Sigmoid colon (tissue), 6 donors: ENCODE measurements at regions not wholly inside any gene's neighbourhood (a gene's known extent, or its start where the extent isn't known, plus 50 kb on each side); places are given as distances from the start of the nearest gene placed in this dataset.

Source experiments
- DNase-seq: peaks from one replicate; pipeline ENCODE4 v3.0.0-alpha.2; 2019
- H3K27ac ChIP-seq, 4 donors: fragments of 200-600 bp; sonication (generic); one replicate each; pipeline ENCODE4 v1.5.1; 2016 to 2019; ENCODE audit warnings: mild to moderate bottlenecking in 1 of 4
- H3K27me3 ChIP-seq, 3 donors: fragments of 200-600 bp; sonication (generic); one replicate each; pipeline ENCODE4 v1.5.1; 2019; ENCODE audit warnings: mild to moderate bottlenecking in 1 of 3
- H3K36me3 ChIP-seq, 4 donors: fragments of 200-600 bp; sonication (generic); one replicate each; pipeline ENCODE4 v1.5.1; 2016 to 2019
- H3K4me1 ChIP-seq, 4 donors: fragments of 200-600 bp; sonication (generic); one replicate each; pipeline ENCODE4 v1.5.1; 2017 to 2019
- H3K4me3 ChIP-seq, 4 donors: fragments of 200-600 bp; sonication (generic); one replicate each; pipeline ENCODE4 v1.5.1; 2017 to 2019; ENCODE audit warnings: mild to moderate bottlenecking in 2 of 4, moderate library complexity in 1 of 4
- H3K9me3 ChIP-seq, 4 donors: fragments of 200-600 bp in 3 of 4; sonication (generic) in 3 of 4; one replicate each; pipeline versions ENCODE4 v1.5.1 to v1.6.1; 2013 to 2019
- EP300 ChIP-seq, 4 donors: sonication (generic); formaldehyde crosslinking; IDR thresholded peaks; one replicate each; pipeline ENCODE4 v1.6.1; 2017; ENCODE audit warnings: antibody characterized with exemption in 4 of 4
- POLR2A ChIP-seq, 2 donors: fragments of 450-650 bp; IDR thresholded peaks; one replicate each; pipeline ENCODE4 v1.6.1; 2016; ENCODE audit warnings: antibody characterized with exemption in 2 of 2, mild to moderate bottlenecking in 2 of 2, moderate library complexity in 2 of 2
- POLR2AphosphoS5 ChIP-seq, 4 donors: sonication (generic); formaldehyde crosslinking; IDR thresholded peaks; one replicate each; pipeline ENCODE4 v1.6.1; 2017; ENCODE audit warnings: antibody characterized with exemption in 4 of 4
- WGBS, 2 donors: extraction: QIAGEN DNeasy Blood & Tissue Kit; methylation state at CpG; one replicate each; pipeline ENCODE4 v1.1.7; 2013; 5-methylcytosine and 5-hydroxymethylcytosine counted together
- intact Hi-C: fragments of 100-400 bp; cut with DNase I; formaldehyde crosslinking; loops from one replicate; pipeline ENCODE4 v1.15.1; 2023
- TF ChIP-seq, protein P1 (sequence below), 4 experiments: fragments of 450-650 bp in 3 of 4; fragments of 200-600 bp in 1 of 4; IDR thresholded peaks; one replicate each; pipeline ENCODE4 v1.5.1; 2016 to 2019; ENCODE audit warnings: antibody characterized with exemption in 4 of 4, mild to moderate bottlenecking in 3 of 4, moderate library complexity in 2 of 4
- donor health status: healthy with polysubstance abuse.
- donor health status: healthy.

- no peak for DNase-seq
- 86 to 89% methylated on average over 5 of the region's 5 CpGs for WGBS, 2 donors
- H3K4me1 ChIP-seq = no peaks in the 10 kb centered on the region
- no peaks in the 10 kb centered on the region for H3K36me3 ChIP-seq
- no peak overlapping the region for H3K4me3 ChIP-seq
- H3K9me3 ChIP-seq = no peaks in the 10 kb centered on the region
- H3K27ac ChIP-seq = no peak overlapping the region
- TF ChIP-seq, protein P1, sequence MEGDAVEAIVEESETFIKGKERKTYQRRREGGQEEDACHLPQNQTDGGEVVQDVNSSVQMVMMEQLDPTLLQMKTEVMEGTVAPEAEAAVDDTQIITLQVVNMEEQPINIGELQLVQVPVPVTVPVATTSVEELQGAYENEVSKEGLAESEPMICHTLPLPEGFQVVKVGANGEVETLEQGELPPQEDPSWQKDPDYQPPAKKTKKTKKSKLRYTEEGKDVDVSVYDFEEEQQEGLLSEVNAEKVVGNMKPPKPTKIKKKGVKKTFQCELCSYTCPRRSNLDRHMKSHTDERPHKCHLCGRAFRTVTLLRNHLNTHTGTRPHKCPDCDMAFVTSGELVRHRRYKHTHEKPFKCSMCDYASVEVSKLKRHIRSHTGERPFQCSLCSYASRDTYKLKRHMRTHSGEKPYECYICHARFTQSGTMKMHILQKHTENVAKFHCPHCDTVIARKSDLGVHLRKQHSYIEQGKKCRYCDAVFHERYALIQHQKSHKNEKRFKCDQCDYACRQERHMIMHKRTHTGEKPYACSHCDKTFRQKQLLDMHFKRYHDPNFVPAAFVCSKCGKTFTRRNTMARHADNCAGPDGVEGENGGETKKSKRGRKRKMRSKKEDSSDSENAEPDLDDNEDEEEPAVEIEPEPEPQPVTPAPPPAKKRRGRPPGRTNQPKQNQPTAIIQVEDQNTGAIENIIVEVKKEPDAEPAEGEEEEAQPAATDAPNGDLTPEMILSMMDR (IDR thresholded peaks at IDR 0.05) = no peak
- TF ChIP-seq POLR2AphosphoS5 (IDR thresholded peaks at IDR 0.05) (no peak), POLR2A (IDR thresholded peaks at IDR 0.05) (no peak), EP300 (IDR thresholded peaks at IDR 0.05) (no peak)
- intact Hi-C loops = no loop called here
- H3K27me3 ChIP-seq = no peaks in the 10 kb centered on the region
These were observed 177.9 kb upstream of the SH3BP4 start for GRCh38 chr2:234773764-234774409.

GRCh38 chr2:234773129-234773528 lies 178.7 kb upstream of the SH3BP4 start:
- DNase-seq = no peak
- no peaks in the 10 kb centered on the region for H3K4me1 ChIP-seq
- peak overlapping the region in 1 of 4 donors; percentile 34 for H3K27ac ChIP-seq
- 92 to 95% methylated on average over 5 of the region's 5 CpGs for WGBS, 2 donors
- no peak overlapping the region for H3K4me3 ChIP-seq
- H3K9me3 ChIP-seq = no peaks in the 10 kb centered on the region
- TF ChIP-seq POLR2AphosphoS5 (IDR thresholded peaks at IDR 0.05) (no peak), POLR2A (IDR thresholded peaks at IDR 0.05) (no peak), EP300 (IDR thresholded peaks at IDR 0.05) (no peak)
- TF ChIP-seq, protein P1 (IDR thresholded peaks at IDR 0.05) = no peak
- no peaks in the 10 kb centered on the region for H3K27me3 ChIP-seq
- no peaks in the 10 kb centered on the region for H3K36me3 ChIP-seq
- intact Hi-C loops = no loop called here

DNA sequence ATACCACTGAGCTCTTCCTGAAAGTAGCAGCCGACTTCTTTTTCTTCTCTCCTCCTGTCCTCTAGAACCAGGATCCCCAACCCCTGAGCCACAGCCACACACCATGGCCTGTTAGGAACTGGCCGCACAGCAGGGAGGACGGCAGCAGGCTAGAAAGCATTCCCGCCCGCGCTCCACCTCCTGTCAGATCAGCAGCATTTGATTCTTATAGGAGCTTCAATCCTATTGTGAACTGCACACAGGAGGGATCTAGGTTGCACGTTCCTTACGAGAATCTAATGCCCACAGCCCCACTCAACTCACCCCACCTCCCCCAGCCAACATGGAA lies 179.1 kb upstream of the SH3BP4 start:
- no peak for DNase-seq
- Histone ChIP-seq H3K27ac (peak overlapping the region in 1 of 4 donors; percentile 34), H3K9me3 (no peaks in the 10 kb centered on the region), H3K4me3 (no peak overlapping the region), H3K4me1 (no peaks in the 10 kb centered on the region), H3K27me3 (no peaks in the 10 kb centered on the region), H3K36me3 (no peaks in the 10 kb centered on the region)
- TF ChIP-seq EP300 (IDR thresholded peaks at IDR 0.05) = no peak
- 90% methylated on average over 8 of the region's 8 CpGs for WGBS, 2 donors
- intact Hi-C loops = no loop called here

- H3K27me3 ChIP-seq = no peaks in the 10 kb centered on the region
- H3K4me1 ChIP-seq = no peaks in the 10 kb centered on the region
- H3K27ac ChIP-seq = peak overlapping the region in 1 of 4 donors; percentile 34
- no peaks in the 10 kb centered on the region for H3K36me3 ChIP-seq
- 65 to 68% methylated on average over 11 of the region's 11 CpGs for WGBS, 2 donors
- TF ChIP-seq POLR2AphosphoS5 (IDR thresholded peaks at IDR 0.05) (peak in 1 of 4 donors; percentile 37), POLR2A (IDR thresholded peaks at IDR 0.05) (no peak)
- H3K4me3 ChIP-seq = no peak overlapping the region
- no peak for DNase-seq
- H3K9me3 ChIP-seq = no peaks in the 10 kb centered on the region
- intact Hi-C loops = no loop called here
These were observed 179.7 kb upstream of the SH3BP4 start for GRCh38 chr2:234771980-234772732.

DNA sequence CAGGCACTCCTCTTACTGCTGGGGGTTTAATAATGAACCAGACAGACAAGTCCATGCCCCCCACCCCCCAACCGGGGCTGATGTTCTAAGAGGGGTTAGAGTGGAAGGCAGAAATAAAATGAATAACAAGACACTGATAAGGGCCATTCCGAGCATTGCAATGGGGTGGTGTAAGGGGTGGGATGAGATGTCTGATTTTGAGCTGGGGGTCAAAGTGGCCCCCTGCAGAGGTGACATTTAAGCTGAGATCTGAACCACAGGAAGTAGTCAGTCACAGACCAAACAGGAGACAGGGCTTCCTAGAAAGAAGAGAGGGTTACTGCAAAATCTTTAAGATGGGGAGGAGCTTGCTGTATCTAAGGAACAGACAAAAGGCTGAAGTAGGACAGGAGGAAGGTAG lies 180.6 kb upstream of the SH3BP4 start:
- no peak overlapping the region for H3K27ac ChIP-seq
- intact Hi-C loops = no loop called here
- no peak overlapping the region for H3K4me3 ChIP-seq
- H3K27me3 ChIP-seq = no peaks in the 10 kb centered on the region
- TF ChIP-seq EP300 (IDR thresholded peaks at IDR 0.05) (no peak), POLR2AphosphoS5 (IDR thresholded peaks at IDR 0.05) (no peak), POLR2A (IDR thresholded peaks at IDR 0.05) (no peak)
- TF ChIP-seq, protein P1 (IDR thresholded peaks at IDR 0.05) = no peak
- no peaks in the 10 kb centered on the region for H3K4me1 ChIP-seq
- H3K9me3 ChIP-seq = no peaks in the 10 kb centered on the region
- DNase-seq = no peak
- 89 to 90% methylated on average over 2 of the region's 2 CpGs for WGBS, 2 donors
- H3K36me3 ChIP-seq = no peaks in the 10 kb centered on the region
